Activated gamma-delta T cell treated with Interleukin-2 at 50 U/mL for 16 hours (primary cell): ENCODE measurements at regions not wholly inside any gene's neighbourhood (a gene's known extent, or its start where the extent isn't known, plus 50 kb on each side); places are given as distances from the start of the nearest gene placed in this dataset.
"Not testable (repeated sequence)": the region's sequence is repeated elsewhere in the genome, so short reads cannot be mapped to it uniquely, and the experiment has no call there.

ENCODE experiments used
- DNase-seq: peaks from one replicate; pipeline ENCODE4 v3.0.0-alpha.2; 2020

GRCh38 chr11:31955838-31956237 is 135.0 kb upstream of the RCN1 start:
- no peak for DNase-seq

GRCh38 chr11:31953803-31954327 is 137.0 kb upstream of the RCN1 start:
- DNase-seq, result no peak

- not testable (repeated sequence) for DNase-seq
These were observed 138.6 kb upstream of the PAX6 start for GRCh38 chr11:31949733-31950200.

GRCh38 chr11:31947051-31947450 is 135.9 kb upstream of the PAX6 start:
- no peak for DNase-seq

- DNase-seq, result no peak
These were observed 132.1 kb upstream of the PAX6 start for GRCh38 chr11:31943056-31943780.

GRCh38 chr11:31940371-31941037 is 129.4 kb upstream of the PAX6 start:
- no peak for DNase-seq

- no peak for DNase-seq
These were observed 127.9 kb upstream of the PAX6 start for GRCh38 chr11:31939004-31939403.

GRCh38 chr11:31936312-31936711 is 125.2 kb upstream of the PAX6 start:
- DNase-seq, result no peak

- DNase-seq, result no peak
These were observed 121.8 kb upstream of the PAX6 start for GRCh38 chr11:31932879-31933278.

- no peak for DNase-seq
These were observed 116.9 kb upstream of the PAX6 start for GRCh38 chr11:31927982-31928381.

GRCh38 chr11:31926816-31927528 is 115.8 kb upstream of the PAX6 start:
- DNase-seq, result no peak

GRCh38 chr11:31926106-31926505 is 115.0 kb upstream of the PAX6 start:
- DNase-seq, result no peak

GRCh38 chr11:31922450-31922849 is 111.3 kb upstream of the PAX6 start:
- DNase-seq, result no peak

- no peak for DNase-seq
These were observed 110.0 kb upstream of the PAX6 start for GRCh38 chr11:31921081-31921480.

GRCh38 chr11:31919175-31919574 is 108.1 kb upstream of the PAX6 start:
- no peak for DNase-seq

GRCh38 chr11:31915867-31916266 is 104.7 kb upstream of the PAX6 start:
- DNase-seq, result no peak

GRCh38 chr11:31913985-31914384 is 102.9 kb upstream of the PAX6 start:
- no peak for DNase-seq

GRCh38 chr11:31912808-31913207 is 101.7 kb upstream of the PAX6 start:
- no peak for DNase-seq

GRCh38 chr11:31910950-31911576 is 99.9 kb upstream of the PAX6 start:
- no peak for DNase-seq

- DNase-seq, result no peak
These were observed 92.3 kb upstream of the PAX6 start for GRCh38 chr11:31903225-31904074.

GRCh38 chr11:31902706-31903105 is 91.6 kb upstream of the PAX6 start:
- DNase-seq, result no peak

GRCh38 chr11:31895926-31896325 is 84.8 kb upstream of the PAX6 start:
- no peak for DNase-seq
